Ovary (tissue), 7 donors: ENCODE measurements at regions not wholly inside any gene's neighbourhood (a gene's known extent, or its start where the extent isn't known, plus 50 kb on each side); places are given as distances from the start of the nearest gene placed in this dataset.

Source experiments
- DNase-seq, 5 donors: peaks; one replicate each; pipeline ENCODE4 v3.0.0-alpha.2; 2019 to 2020
- H3K27ac ChIP-seq, 2 donors: fragments of 200-600 bp; one replicate each; pipeline versions ENCODE4 v1.5.1 to v1.8.0; 2019 to 2022
- H3K27me3 ChIP-seq: fragments of 200-600 bp; one replicate; pipeline ENCODE4 v1.8.0; 2022
- H3K36me3 ChIP-seq: fragments of 200-600 bp; sonication (generic); one replicate; pipeline ENCODE4 v1.5.1; 2019
- H3K4me1 ChIP-seq: one replicate; pipeline ENCODE4 v1.8.1; 2013; ENCODE audit warnings: mild to moderate bottlenecking, moderate library complexity; ENCODE audit not compliant: insufficient read depth
- H3K4me3 ChIP-seq: fragments of 200-600 bp; sonication (generic); one replicate; pipeline ENCODE4 v1.5.1; 2017
- H3K9me3 ChIP-seq, 2 donors: fragments of 200-600 bp in 1 of 2; sonication (generic) in 1 of 2; one replicate each; pipeline versions ENCODE4 v1.5.1 to v1.8.1; 2013 to 2019; ENCODE audit warnings: mild to moderate bottlenecking in 1 of 2, moderate library complexity in 1 of 2
- EP300 ChIP-seq: sonication (generic); formaldehyde crosslinking; IDR thresholded peaks from one replicate; pipeline ENCODE4 v1.6.1; 2017; ENCODE audit warnings: antibody characterized with exemption
- POLR2A ChIP-seq: fragments of 450-650 bp; IDR thresholded peaks from one replicate; pipeline ENCODE4 v1.6.1; 2017; ENCODE audit warnings: antibody characterized with exemption, mild to moderate bottlenecking, moderate library complexity
- WGBS, 3 donors: extraction: QIAGEN DNeasy Blood & Tissue Kit in 1 of 3; methylation state at CpG; one replicate each; pipeline versions ENCODE4 v1.1.5 to v1.1.7; 2013 to 2017; 5-methylcytosine and 5-hydroxymethylcytosine counted together
- intact Hi-C, 4 donors: fragments of 100-400 bp; cut with DNase I; formaldehyde crosslinking; loops; one replicate each; pipeline versions ENCODE4 v1.11.0 to v1.15.1; 2022 to 2023
- TF ChIP-seq, protein P1 (sequence below), 3 donors: fragments of 450-650 bp in 2 of 3; fragments of 200-600 bp in 1 of 3; IDR thresholded peaks; one replicate each; pipeline versions ENCODE4 v1.5.1 to v1.8.0; 2016 to 2022; ENCODE audit warnings: antibody characterized with exemption in 3 of 3, mild to moderate bottlenecking in 1 of 3
- donor health status: DM: no; HTN: no; CAD: no; lungs with moderate emphysema.
- donor health status: DM: no; HTN: no; CAD: no.
- donor health status: Bipolar disorder and iron deficiency.
- donor health status: DM: no; HTN: no; CAD: no.
- donor health status: DM: yes; HTN: yes; CAD: no.

DNA sequence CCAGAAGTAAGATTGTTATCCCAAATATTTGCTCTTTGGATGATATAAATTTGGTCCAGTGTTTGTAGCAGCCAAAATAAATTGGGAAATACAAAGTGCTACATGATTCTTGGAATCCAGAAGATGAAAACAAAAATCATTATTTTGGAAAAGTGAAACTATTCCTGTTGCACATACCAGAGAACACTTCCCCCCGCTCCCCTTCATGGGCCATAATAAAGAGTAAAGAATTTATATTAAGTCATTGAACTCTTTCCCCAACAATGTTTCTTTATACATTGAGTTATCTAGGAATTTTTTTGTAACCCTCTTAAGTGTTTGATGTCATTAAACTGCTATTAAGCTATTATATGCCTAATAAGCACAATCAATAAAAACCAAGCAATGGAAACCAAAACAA lies 490.4 kb upstream of the HS3ST5 start:
- intact Hi-C loops = no loop called here

DNA sequence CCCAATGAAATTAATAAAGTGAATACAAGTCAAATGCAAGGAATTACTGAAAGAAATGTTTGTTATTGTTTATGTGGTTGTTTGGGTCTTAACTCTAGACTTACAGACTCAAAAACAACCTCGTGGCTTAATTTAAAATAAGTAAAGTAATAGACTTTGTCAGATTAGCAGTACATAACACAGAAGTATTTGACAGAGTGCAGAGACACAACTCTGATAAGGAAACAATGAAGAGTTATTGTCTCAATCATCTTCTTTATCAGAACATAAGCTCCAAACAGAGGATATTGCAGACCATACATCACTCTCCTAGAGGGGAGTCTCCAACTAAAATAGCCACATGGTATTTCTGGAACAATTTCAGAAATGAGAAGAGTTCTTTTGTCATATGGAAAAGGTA lies 487.7 kb upstream of the HS3ST5 start:
- H3K9me3 ChIP-seq = no peaks in the 10 kb centered on the region
- H3K4me3 ChIP-seq = no peak overlapping the region
- WGBS, 3 donors = 9 to 27% (median 12%) methylated on average over 1 of the region's 1 CpG
- TF ChIP-seq EP300 (no peak), POLR2A (no peak)
- TF ChIP-seq, protein P1, sequence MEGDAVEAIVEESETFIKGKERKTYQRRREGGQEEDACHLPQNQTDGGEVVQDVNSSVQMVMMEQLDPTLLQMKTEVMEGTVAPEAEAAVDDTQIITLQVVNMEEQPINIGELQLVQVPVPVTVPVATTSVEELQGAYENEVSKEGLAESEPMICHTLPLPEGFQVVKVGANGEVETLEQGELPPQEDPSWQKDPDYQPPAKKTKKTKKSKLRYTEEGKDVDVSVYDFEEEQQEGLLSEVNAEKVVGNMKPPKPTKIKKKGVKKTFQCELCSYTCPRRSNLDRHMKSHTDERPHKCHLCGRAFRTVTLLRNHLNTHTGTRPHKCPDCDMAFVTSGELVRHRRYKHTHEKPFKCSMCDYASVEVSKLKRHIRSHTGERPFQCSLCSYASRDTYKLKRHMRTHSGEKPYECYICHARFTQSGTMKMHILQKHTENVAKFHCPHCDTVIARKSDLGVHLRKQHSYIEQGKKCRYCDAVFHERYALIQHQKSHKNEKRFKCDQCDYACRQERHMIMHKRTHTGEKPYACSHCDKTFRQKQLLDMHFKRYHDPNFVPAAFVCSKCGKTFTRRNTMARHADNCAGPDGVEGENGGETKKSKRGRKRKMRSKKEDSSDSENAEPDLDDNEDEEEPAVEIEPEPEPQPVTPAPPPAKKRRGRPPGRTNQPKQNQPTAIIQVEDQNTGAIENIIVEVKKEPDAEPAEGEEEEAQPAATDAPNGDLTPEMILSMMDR (IDR thresholded peaks at IDR 0.05) = no peak
- no peaks in the 10 kb centered on the region for H3K36me3 ChIP-seq
- no peaks in the 10 kb centered on the region for H3K27me3 ChIP-seq
- H3K4me1 ChIP-seq = no peaks in the 10 kb centered on the region
- intact Hi-C loops = no loop called here
- DNase-seq = no peak
- H3K27ac ChIP-seq = no peak overlapping the region

More for the DNA sequence above, 490.4 kb upstream of the HS3ST5 start:
- Histone ChIP-seq H3K36me3 (no peaks in the 10 kb centered on the region), H3K4me3 (no peak overlapping the region), H3K27me3 (no peaks in the 10 kb centered on the region), H3K9me3 (no peaks in the 10 kb centered on the region), H3K4me1 (no peaks in the 10 kb centered on the region), H3K27ac (no peak overlapping the region)
- WGBS, 3 donors = 23 to 64% (median 29%) methylated on average over 1 of the region's 1 CpG
- no peak for TF ChIP-seq POLR2A
- no peak for DNase-seq

DNA sequence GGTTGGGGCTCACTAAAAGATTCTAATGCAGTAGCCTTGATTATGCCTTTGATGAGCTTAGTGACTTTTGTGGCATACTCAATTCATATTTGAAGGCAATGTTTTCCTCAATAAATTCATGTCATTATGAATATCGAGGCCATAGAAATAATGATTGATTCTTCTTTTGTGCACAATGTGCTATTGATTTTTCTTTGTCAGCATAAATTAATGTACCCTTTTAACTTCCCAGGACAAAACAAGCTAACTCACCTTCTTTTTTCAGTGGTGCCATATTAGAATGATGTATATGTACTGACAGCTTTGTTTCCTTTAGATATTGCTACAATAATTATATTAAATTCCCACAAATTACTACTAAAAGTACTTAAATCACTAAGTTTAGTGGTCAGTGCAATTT lies 484.3 kb upstream of the HS3ST5 start:
- no peak for DNase-seq
- TF ChIP-seq POLR2A (no peak), EP300 (no peak)
- TF ChIP-seq, protein P1 (IDR thresholded peaks at IDR 0.05) = no peak
- Histone ChIP-seq H3K36me3 (no peaks in the 10 kb centered on the region), H3K4me1 (no peaks in the 10 kb centered on the region), H3K4me3 (no peak overlapping the region), H3K27ac (no peak overlapping the region), H3K9me3 (no peaks in the 10 kb centered on the region), H3K27me3 (no peaks in the 10 kb centered on the region)
- 81 to 87% (median 83%) methylated on average over 1 of the region's 1 CpG for WGBS, 3 donors
- intact Hi-C loops = no loop called here

DNA sequence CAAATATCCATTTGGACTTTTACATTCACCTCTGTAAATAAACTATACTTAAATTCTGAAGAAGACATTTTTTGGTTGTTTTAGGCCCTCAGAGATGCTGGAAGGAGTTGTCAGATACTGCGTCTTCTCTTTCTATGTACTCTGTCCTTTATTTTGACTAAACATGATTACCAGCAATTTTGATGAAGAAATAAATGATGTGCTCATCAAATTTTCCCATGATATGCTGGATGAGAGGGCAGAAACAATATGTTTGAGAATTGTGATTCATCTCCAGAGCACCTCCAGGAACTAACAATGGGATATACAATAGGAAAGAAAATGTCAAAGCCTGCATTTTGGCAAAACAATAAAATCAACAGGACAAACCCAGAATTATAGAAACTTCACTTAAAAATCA lies 481.6 kb upstream of the HS3ST5 start:
- DNase-seq = no peak
- H3K36me3 ChIP-seq = no peaks in the 10 kb centered on the region
- TF ChIP-seq, protein P1 (IDR thresholded peaks at IDR 0.05) = no peak
- TF ChIP-seq EP300 (no peak), POLR2A (no peak)
- WGBS, 3 donors = 86 to 97% (median 95%) methylated on average over 1 of the region's 1 CpG
- H3K4me1 ChIP-seq = no peaks in the 10 kb centered on the region
- no peak overlapping the region for H3K27ac ChIP-seq
- intact Hi-C loops = no loop called here
- H3K27me3 ChIP-seq = no peaks in the 10 kb centered on the region
- no peaks in the 10 kb centered on the region for H3K9me3 ChIP-seq
- H3K4me3 ChIP-seq = no peak overlapping the region

DNA sequence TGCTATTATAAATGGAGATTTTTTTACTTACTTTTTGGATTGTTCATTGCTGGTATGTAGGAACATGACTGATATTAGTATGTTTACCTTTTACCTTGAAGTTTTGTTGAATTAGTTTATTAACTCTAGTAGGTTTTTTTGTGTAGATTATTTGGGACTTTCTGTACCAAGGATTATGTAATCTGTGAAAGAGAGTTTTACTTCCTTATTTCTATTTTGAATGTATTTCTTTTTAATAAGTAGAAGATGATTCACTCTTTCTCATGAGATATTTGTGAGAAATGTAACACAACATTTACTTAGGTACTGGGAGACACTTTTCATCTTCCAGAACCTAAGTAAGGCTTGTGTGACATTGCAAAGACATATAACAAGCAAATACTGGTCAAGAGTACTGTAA lies 473.9 kb upstream of the HS3ST5 start:
- Histone ChIP-seq H3K27me3 (no peaks in the 10 kb centered on the region), H3K9me3 (no peaks in the 10 kb centered on the region), H3K27ac (no peak overlapping the region), H3K36me3 (no peaks in the 10 kb centered on the region), H3K4me3 (no peak overlapping the region), H3K4me1 (no peaks in the 10 kb centered on the region)
- intact Hi-C loops = no loop called here
- TF ChIP-seq, protein P1 (IDR thresholded peaks at IDR 0.05) = no peak
- TF ChIP-seq EP300 (no peak), POLR2A (no peak)
- DNase-seq = no peak
